GM12892 (cell line): ENCODE measurements at regions not wholly inside any gene's neighbourhood (a gene's known extent, or its start where the extent isn't known, plus 50 kb on each side); places are given as distances from the start of the nearest gene placed in this dataset.

Experiments used
- POLR2A ChIP-seq: IDR thresholded peaks from 2 replicates; pipeline ENCODE4 v1.6.1; 2011; ENCODE audit warnings: low read depth, low read length, control low read depth
- POLR2AphosphoS5 ChIP-seq: IDR thresholded peaks from 2 replicates; pipeline ENCODE4 v1.6.1; 2011; ENCODE audit warnings: low read depth, low read length, control low read depth
- TAF1 ChIP-seq: IDR thresholded peaks from 2 replicates; pipeline ENCODE4 v1.6.1; 2011; ENCODE audit warnings: low read depth, mild to moderate bottlenecking, control low read depth, low read length, borderline replicate concordance

- TF ChIP-seq POLR2AphosphoS5 (no peak), POLR2A (no peak), TAF1 (no peak)
Measured at GRCh38 chr6:140663772-140664171, 1289.3 kb upstream of the CITED2 start.
